Left cardiac atrium (tissue), 4 donors: ENCODE measurements at regions not wholly inside any gene's neighbourhood (a gene's known extent, or its start where the extent isn't known, plus 50 kb on each side); places are given as distances from the start of the nearest gene placed in this dataset.
"Not testable (repeated sequence)": the region's sequence is repeated elsewhere in the genome, so short reads cannot be mapped to it uniquely, and the experiment has no call there.

ENCODE experiments used
- ATAC-seq, 2 donors: fragments of 200-7000 bp; cut with Tn5 transposase; one replicate each; pipeline ENCODE4 v1.9.1; 2020; ENCODE audit warnings: mild to moderate bottlenecking in 2 of 2, moderate library complexity in 2 of 2
- DNase-seq: peaks from one replicate; pipeline ENCODE4 v3.0.0-alpha.2; 2020
- intact Hi-C, 2 donors: fragments of 100-400 bp; cut with DNase I; formaldehyde crosslinking; loops; one replicate each; pipeline versions ENCODE4 v1.14.1 to v1.15.1; 2022 to 2023
- donor health status: DM: no; HTN: yes; CAD: no.
- donor health status: DM: no; HTN: yes; CAD: no; lungs with severe emphysema.
- donor health status: DM: yes; HTN: yes; CAD: no.
- donor health status: Dilated cardiomyopathy.

DNA sequence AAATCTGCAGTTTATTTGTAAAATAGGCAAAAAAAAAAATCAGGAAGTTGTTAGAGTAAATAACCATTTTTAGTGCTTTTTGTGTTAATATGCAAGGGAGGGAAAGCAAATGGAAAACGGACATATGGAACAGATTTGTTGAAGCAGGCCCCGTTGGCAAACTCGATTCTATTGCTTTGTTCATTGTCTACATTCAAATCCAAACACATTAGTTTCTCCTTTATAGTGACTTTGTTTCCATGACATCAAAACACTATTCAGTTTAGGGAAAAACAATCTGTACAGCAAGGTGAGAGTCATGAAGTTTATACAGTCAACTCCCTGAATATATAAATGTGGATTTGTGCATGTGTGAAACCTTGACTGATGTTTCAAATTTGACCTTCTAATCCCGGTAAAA is 142.2 kb downstream of the FAM47A start:
- intact Hi-C loops = no loop called here
- ATAC-seq (no peak), DNase-seq (no peak)

DNA sequence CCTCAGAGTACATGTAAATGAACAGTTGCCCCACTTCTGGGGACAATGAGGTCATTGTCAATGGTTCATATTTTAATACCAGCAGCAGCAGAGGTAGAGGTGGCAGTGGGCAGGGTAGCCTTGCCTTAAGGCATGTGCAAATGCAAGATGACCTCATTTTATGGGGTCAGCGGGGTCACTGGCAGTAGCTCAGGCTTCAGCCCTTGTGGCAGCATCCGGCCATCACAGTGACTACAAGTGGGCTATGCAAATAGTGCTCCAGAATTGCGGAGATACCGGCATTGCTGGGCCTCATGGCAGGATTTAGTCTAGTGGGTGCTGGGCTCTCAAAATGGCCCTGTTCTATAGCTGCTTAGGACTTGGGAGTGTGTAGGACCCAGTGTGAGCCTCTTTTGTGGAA is 144.7 kb downstream of the FAM47A start:
- intact Hi-C loops = no loop called here
- ATAC-seq (no peak), DNase-seq (no peak)

DNA sequence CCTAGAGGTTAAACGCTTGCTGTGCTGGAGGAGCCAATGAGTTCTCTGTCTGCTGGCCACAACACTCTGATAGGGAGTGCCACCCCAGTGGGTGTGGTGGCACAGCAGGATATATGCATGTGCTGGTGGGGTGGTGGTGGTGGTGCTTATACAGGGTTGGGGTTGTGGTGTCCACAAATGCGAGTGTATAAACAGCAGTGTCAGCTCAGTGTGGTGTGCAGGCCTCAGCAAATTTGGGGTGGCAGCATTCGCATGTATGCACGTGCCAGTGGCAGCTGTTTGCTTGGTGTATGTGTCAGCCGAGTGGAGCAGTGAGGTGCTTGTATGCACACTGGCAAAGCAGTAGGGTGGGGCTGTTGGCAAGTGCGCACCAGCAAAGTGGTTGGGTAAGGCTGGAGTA is 157.4 kb downstream of the FAM47A start:
- no peak for DNase-seq
- no peak for ATAC-seq
- intact Hi-C loops = no loop called here

DNA sequence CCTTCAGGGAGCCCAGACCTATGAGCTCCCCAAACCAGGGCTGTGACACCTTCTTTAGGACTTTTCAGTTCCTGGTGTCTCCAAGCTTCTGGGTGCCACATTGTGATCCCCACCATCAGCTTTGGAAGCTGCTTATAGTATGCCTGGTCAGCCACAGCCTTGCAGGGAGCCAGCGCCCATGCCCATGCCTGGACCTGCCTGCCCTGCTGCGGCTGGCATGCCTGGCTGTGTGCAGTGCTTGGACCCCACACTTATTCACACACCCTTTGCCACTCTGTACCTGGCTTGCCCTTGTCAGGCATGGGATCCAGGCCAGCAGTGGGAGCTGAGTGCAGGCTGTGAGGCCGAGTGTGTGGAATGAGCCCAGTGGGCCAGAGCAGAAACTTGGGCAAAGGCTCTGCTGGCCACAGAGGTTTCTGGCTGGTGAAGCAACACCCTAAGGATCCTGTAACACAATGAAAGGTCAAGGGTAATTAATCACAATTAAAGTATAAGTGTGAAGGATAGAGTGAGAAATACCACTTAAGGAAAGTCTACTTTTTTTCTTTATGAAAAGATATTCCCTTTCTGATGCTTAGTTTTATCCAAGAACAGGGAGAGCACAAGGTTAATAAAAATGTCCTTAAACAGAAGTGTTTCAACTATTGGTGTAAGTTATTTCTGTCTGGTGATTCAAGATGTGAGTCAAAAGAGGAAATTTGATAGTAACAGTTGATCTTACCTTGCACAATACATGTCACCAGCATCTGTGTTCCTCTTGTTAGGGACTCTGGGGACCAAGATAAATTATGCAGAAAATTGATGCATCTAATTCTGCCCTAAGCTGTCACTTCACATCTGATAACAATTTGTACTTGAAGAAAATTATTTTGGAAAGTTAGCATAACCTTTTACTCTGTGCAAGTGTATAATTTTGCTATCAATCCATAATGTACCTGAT is 161.8 kb downstream of the FAM47A start:
- intact Hi-C loops = no loop called here
- ATAC-seq (no peak), DNase-seq (no peak)

- DNase-seq = no peak
- no peak for ATAC-seq
These were observed 163.0 kb downstream of the FAM47A start for GRCh38 chrX:33969105-33969504.

GRCh38 chrX:33968611-33969010 is 163.5 kb downstream of the FAM47A start:
- intact Hi-C loops = no loop called here
- DNase-seq = no peak
- no peak for ATAC-seq

More at GRCh38 chrX:33969105-33969504, 163.0 kb downstream of the FAM47A start:
- intact Hi-C loops = no loop called here

GRCh38 chrX:33949300-33949699 is 182.8 kb downstream of the FAM47A start:
- intact Hi-C loops = no loop called here
- ATAC-seq (no peak), DNase-seq (no peak)

DNA sequence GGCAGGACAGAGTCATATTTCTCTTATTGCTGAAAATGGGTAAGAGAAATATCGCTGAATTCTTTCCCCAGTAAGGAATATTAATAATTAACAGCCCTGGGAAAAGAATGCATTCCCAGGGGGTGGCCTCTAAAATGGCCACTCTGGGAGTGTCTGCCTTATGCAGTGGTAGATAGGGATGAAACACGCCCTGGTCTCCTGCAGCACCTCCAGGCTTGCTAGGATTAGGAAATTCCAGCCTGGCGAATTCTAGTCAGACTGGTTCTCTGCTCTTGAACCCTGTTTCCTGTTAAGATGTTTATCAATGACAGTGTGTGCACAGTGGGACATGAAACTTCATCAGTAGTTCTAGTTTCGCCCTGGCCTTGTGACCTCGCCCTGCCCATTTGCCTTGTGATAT is 205.9 kb downstream of the FAM47A start:
- DNase-seq, ATAC-seq, intact Hi-C loops: not testable (repeated sequence)

GRCh38 chrX:33923262-33923661 is 208.9 kb downstream of the FAM47A start:
- intact Hi-C loops = no loop called here
- ATAC-seq (no peak), DNase-seq (no peak)

- ATAC-seq (no peak), DNase-seq (no peak)
- intact Hi-C loops = no loop called here
These were observed 222.3 kb downstream of the FAM47A start for GRCh38 chrX:33909836-33910235.

GRCh38 chrX:33908898-33909297 is 223.2 kb downstream of the FAM47A start:
- ATAC-seq (no peak), DNase-seq (no peak)
- intact Hi-C loops = no loop called here

DNA sequence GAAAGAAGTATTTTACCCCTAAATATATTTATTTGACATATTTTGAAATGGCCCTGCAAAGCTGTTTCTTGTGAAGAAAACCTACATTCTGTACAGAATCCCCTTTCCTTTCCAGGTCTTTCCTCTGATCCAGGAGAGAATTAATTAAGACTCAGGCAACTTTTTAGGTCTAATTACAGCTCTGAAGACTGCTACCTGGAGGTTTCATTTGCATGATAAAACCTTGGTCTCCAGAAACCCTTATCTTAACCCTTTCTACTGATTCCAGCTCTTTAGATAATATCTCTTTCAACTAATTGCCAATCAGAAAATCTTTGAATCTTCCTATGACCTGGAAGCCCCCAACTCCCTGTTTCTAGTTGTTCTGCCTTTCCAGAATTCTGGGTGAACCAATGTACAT is 224.0 kb downstream of the FAM47A start:
- no peak for DNase-seq
- ATAC-seq = no peak
- intact Hi-C loops = no loop called here

- DNase-seq (no peak), ATAC-seq (no peak)
- intact Hi-C loops = no loop called here
These were observed 225.1 kb downstream of the FAM47A start for GRCh38 chrX:33906971-33907370.

DNA sequence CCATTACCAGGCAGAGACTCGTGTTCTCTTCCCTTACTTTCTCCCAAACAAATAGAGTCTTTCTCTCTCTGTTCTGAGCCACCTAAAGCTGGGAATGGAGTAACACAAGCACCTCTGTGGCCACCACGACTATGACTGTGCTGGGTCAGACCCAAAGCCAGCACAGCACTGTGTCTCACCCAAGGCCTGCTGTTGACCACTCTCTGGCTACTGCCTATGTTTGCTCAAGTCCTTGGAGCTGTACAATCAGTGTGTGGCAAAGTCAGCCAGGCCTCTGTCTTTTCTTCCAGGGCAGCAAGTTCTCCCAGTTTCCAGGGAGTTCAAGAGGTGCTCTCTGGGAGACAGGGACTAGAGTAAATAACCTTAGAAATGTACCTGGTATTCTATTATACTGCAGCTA is 239.4 kb downstream of the FAM47A start:
- DNase-seq (no peak), ATAC-seq (no peak)
- intact Hi-C loops = no loop called here

DNA sequence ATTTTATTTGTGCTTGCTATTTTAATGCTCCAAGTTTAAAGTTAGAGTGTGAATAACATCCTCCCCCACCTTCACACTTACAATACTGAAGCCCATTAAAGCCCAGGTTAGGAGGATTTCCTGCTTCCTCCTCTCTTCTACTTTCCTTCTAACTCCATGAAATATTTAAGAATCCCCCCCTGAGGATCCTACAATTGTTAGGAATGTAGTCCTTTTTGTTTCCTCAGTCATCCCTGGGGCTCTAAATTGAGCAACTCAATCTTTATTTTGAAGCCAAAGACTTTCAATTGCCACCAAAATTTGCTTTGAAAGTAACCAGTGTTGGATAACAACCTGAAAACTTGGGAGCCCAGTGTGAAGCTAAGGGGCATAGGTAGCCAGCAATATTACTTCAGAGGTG is 276.9 kb downstream of the FAM47A start:
- ATAC-seq (no peak), DNase-seq (no peak)
- intact Hi-C loops = no loop called here

DNA sequence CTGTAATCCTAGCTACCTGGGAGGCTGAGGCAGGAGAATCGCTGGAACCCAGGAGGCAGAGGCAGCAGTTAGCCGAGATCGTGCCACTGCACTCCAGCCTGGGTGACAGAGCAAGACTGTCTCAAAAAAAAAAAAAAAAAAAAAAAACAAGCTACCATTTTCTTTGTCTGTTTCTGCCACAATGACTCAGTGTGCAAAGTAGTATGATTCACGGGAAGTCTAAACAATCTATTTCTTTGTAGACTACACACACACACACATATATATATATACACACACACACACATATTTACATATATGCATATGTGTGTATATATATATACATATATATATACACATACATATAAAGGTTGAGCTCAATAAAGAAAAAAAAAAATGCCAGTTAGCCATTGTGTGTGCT is 280.0 kb downstream of the FAM47A start:
- intact Hi-C loops, DNase-seq, ATAC-seq: not testable (repeated sequence)

- intact Hi-C loops = no loop called here
- ATAC-seq = no peak
- DNase-seq = no peak
These were observed 291.9 kb downstream of the FAM47A start for GRCh38 chrX:33840176-33840575.

- intact Hi-C loops = no loop called here
- DNase-seq (no peak), ATAC-seq (no peak)
These were observed 300.9 kb downstream of the FAM47A start for GRCh38 chrX:33831211-33831610.

- no peak for DNase-seq
- intact Hi-C loops = no loop called here
- no peak for ATAC-seq
These were observed 314.8 kb downstream of the FAM47A start for GRCh38 chrX:33817266-33817665.

GRCh38 chrX:33808636-33809035 is 323.5 kb downstream of the FAM47A start:
- ATAC-seq (no peak), DNase-seq (no peak)
- intact Hi-C loops = no loop called here

- intact Hi-C loops = no loop called here
- DNase-seq = no peak
- no peak for ATAC-seq
These were observed 347.6 kb downstream of the FAM47A start for GRCh38 chrX:33784548-33784947.
